GM10248 (cell line): ENCODE measurements at regions not wholly inside any gene's neighbourhood (a gene's known extent, or its start where the extent isn't known, plus 50 kb on each side); places are given as distances from the start of the nearest gene placed in this dataset.

Source experiments
- CTCF ChIA-PET: fragments of 300-600 bp; sonication (Branson Sonifier 250); formaldehyde crosslinking; extraction: SDS; loops from one replicate; lab custom pipeline; 2021; ENCODE audit warnings: antibody characterized with exemption; lab: Yijun Ruan, JAX
- POLR2A ChIA-PET: fragments of 350-650 bp; sonication (Branson Sonifier 250); formaldehyde crosslinking; extraction: SDS; loops from one replicate; lab custom pipeline; 2020; ENCODE audit warnings: antibody characterized with exemption; lab: Yijun Ruan, JAX
- DNase-seq: peaks from one replicate; pipeline ENCODE4 v3.0.0; 2012; ENCODE audit errors: extremely low spot score
- TF ChIP-seq, protein P1 (sequence below): IDR thresholded peaks from 2 replicates; pipeline ENCODE4 v1.5.1; 2012; ENCODE audit warnings: mild to moderate bottlenecking, low read depth; ENCODE audit errors: extremely low read depth, missing control alignments, control extremely low read depth

GRCh38 chr3:152047465-152047864 is 174.0 kb downstream of the SUCNR1 start:
- POLR2A ChIA-PET, result no interaction called here
- no peak for DNase-seq
- CTCF ChIA-PET, result no interaction called here
- TF ChIP-seq, protein P1, sequence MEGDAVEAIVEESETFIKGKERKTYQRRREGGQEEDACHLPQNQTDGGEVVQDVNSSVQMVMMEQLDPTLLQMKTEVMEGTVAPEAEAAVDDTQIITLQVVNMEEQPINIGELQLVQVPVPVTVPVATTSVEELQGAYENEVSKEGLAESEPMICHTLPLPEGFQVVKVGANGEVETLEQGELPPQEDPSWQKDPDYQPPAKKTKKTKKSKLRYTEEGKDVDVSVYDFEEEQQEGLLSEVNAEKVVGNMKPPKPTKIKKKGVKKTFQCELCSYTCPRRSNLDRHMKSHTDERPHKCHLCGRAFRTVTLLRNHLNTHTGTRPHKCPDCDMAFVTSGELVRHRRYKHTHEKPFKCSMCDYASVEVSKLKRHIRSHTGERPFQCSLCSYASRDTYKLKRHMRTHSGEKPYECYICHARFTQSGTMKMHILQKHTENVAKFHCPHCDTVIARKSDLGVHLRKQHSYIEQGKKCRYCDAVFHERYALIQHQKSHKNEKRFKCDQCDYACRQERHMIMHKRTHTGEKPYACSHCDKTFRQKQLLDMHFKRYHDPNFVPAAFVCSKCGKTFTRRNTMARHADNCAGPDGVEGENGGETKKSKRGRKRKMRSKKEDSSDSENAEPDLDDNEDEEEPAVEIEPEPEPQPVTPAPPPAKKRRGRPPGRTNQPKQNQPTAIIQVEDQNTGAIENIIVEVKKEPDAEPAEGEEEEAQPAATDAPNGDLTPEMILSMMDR, result no peak

GRCh38 chr3:152048831-152049230 is 175.4 kb downstream of the SUCNR1 start:
- POLR2A ChIA-PET, result no interaction called here
- DNase-seq, result no peak
- CTCF ChIA-PET, result interaction anchor here (1.0 to 1.7 kb wide), 5 partner anchors 13 to 28 kb away, joined by 3 to 4 read pairs (median 3); no protein-coding TSS in a partner anchor
- TF ChIP-seq, protein P1, result no peak

DNA sequence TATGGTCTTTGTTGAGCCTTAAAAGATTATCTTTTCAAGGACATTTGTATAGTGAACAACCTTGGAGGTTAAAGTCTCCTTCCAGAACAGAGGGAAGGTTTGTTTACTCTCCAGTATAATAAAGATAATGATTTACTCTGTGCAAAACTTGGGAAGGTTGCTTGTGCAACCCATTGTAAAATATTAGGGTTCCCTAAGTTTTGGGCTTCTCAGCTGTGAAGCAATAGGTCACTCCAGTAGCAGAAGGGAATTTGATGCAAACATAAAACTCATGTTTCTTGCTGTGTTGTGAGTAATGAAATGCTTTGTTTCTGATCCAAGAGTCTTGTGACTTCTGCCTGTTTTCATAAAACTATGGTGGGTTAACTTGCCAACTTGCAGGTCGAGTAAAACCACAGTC is 177.5 kb downstream of the SUCNR1 start:
- CTCF ChIA-PET, result no interaction called here
- no peak for DNase-seq
- POLR2A ChIA-PET, result no interaction called here
- TF ChIP-seq, protein P1, result no peak

- ChIA-PET POLR2A (no interaction called here), CTCF (interaction anchor here (1.3 kb wide), 1 partner anchor 421 kb away, joined by 3 read pairs; no protein-coding TSS in a partner anchor)
- peak; percentile 31 for DNase-seq
- TF ChIP-seq, protein P1, result no peak
Measured at GRCh38 chr3:152051501-152052404, 178.3 kb downstream of the SUCNR1 start.

- TF ChIP-seq, protein P1, result no peak
- ChIA-PET CTCF (no interaction called here), POLR2A (no interaction called here)
- no peak for DNase-seq
Measured at GRCh38 chr3:152053866-152054265, 180.4 kb downstream of the SUCNR1 start.

- TF ChIP-seq, protein P1, result no peak
- ChIA-PET POLR2A (no interaction called here), CTCF (no interaction called here)
- DNase-seq, result no peak
Measured at GRCh38 chr3:152054315-152054714, 180.9 kb downstream of the SUCNR1 start.
